Liver (tissue), 3 donors: ENCODE measurements at regions not wholly inside any gene's neighbourhood (a gene's known extent, or its start where the extent isn't known, plus 50 kb on each side); places are given as distances from the start of the nearest gene placed in this dataset.

ENCODE experiments used
- HNF4A ChIP-seq, 2 donors: conservative IDR thresholded peaks; 2 replicates each; pipeline ENCODE4 v1.6.1; 2016; ENCODE audit warnings: antibody characterized with exemption in 2 of 2, mild to moderate bottlenecking in 2 of 2
- SP1 ChIP-seq: IDR thresholded peaks from 2 replicates; pipeline ENCODE4 v1.6.1; 2018; ENCODE audit warnings: antibody characterized with exemption, mild to moderate bottlenecking
- YY1 ChIP-seq: IDR thresholded peaks from 2 replicates; pipeline ENCODE4 v1.6.1; 2016; ENCODE audit warnings: antibody characterized with exemption, mild to moderate bottlenecking
- TF ChIP-seq, protein P1 (sequence below): IDR thresholded peaks from 2 replicates; pipeline ENCODE4 v1.6.1; 2016; ENCODE audit warnings: antibody characterized with exemption, mild to moderate bottlenecking
- TF ChIP-seq, protein P2 (sequence below): fragments of 150-350 bp; IDR thresholded peaks from 2 replicates; pipeline ENCODE4 v1.5.1; 2017; ENCODE audit warnings: improper control_type of control experiment, low read depth, low read length; ENCODE audit not compliant: missing input control
- donor health status: healthy.
- donor health status: healthy.

DNA sequence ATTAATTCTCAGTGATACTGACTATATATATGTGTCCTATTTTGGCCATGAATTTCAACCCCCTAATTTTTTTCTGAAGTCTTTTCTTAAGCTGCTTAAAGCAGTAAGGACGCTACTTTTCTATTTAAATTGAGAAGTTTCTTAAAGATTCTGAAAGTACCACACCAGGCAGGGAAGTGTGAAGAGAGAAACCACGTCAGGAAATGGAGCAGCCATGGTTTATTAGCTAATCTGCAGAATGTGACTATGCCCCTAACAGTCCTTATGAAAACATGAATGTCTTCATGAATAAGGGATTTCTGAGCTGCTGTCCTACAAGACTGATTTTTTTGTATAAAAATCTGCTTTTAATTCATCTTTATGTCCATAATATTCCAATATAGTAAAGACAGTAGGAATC, 1724.3 kb upstream of the C9orf72 start:
- TF ChIP-seq YY1 (no peak), SP1 (no peak), HNF4A (conservative IDR thresholded peaks at IDR 0.05) (no peak)
- TF ChIP-seq, protein P1, sequence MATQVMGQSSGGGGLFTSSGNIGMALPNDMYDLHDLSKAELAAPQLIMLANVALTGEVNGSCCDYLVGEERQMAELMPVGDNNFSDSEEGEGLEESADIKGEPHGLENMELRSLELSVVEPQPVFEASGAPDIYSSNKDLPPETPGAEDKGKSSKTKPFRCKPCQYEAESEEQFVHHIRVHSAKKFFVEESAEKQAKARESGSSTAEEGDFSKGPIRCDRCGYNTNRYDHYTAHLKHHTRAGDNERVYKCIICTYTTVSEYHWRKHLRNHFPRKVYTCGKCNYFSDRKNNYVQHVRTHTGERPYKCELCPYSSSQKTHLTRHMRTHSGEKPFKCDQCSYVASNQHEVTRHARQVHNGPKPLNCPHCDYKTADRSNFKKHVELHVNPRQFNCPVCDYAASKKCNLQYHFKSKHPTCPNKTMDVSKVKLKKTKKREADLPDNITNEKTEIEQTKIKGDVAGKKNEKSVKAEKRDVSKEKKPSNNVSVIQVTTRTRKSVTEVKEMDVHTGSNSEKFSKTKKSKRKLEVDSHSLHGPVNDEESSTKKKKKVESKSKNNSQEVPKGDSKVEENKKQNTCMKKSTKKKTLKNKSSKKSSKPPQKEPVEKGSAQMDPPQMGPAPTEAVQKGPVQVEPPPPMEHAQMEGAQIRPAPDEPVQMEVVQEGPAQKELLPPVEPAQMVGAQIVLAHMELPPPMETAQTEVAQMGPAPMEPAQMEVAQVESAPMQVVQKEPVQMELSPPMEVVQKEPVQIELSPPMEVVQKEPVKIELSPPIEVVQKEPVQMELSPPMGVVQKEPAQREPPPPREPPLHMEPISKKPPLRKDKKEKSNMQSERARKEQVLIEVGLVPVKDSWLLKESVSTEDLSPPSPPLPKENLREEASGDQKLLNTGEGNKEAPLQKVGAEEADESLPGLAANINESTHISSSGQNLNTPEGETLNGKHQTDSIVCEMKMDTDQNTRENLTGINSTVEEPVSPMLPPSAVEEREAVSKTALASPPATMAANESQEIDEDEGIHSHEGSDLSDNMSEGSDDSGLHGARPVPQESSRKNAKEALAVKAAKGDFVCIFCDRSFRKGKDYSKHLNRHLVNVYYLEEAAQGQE, result no peak
- TF ChIP-seq, protein P2, sequence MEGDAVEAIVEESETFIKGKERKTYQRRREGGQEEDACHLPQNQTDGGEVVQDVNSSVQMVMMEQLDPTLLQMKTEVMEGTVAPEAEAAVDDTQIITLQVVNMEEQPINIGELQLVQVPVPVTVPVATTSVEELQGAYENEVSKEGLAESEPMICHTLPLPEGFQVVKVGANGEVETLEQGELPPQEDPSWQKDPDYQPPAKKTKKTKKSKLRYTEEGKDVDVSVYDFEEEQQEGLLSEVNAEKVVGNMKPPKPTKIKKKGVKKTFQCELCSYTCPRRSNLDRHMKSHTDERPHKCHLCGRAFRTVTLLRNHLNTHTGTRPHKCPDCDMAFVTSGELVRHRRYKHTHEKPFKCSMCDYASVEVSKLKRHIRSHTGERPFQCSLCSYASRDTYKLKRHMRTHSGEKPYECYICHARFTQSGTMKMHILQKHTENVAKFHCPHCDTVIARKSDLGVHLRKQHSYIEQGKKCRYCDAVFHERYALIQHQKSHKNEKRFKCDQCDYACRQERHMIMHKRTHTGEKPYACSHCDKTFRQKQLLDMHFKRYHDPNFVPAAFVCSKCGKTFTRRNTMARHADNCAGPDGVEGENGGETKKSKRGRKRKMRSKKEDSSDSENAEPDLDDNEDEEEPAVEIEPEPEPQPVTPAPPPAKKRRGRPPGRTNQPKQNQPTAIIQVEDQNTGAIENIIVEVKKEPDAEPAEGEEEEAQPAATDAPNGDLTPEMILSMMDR, result no peak
